ENCODE measurements at regions not wholly inside any gene's neighbourhood (a gene's known extent, or its start where the extent isn't known, plus 50 kb on each side); places are given as distances from the start of the nearest gene placed in this dataset.

- TF ChIP-seq CTCF (IDR thresholded peaks at IDR 0.05; ENCODE audit: control extremely low read depth in 1 of 3, insufficient read depth in 1 of 3, low read depth in 1 of 3, low read length in 3 of 3) = no peak
- no peak for TF ChIP-seq SIRT6 (IDR thresholded peaks at IDR 0.05; ENCODE audit: low read length)
- TF ChIP-seq POU5F1 (IDR thresholded peaks at IDR 0.05; ENCODE audit: low read depth, low read length) = no peak
- no peak for TF ChIP-seq EZH2 (IDR thresholded peaks at IDR 0.05; ENCODE audit: low read depth, low read length, severe bottlenecking)
- no peak for TF ChIP-seq GABPA (IDR thresholded peaks at IDR 0.05; ENCODE audit: borderline replicate concordance, insufficient read depth, low read length)
- TF ChIP-seq CBX5 (IDR thresholded peaks at IDR 0.05; ENCODE audit: low read depth, low read length) = no peak
- TF ChIP-seq JUND (IDR thresholded peaks at IDR 0.05; ENCODE audit: low read length) = no peak
- TF ChIP-seq CEBPB (IDR thresholded peaks at IDR 0.05; ENCODE audit: low read depth, low read length) = no peak
- TF ChIP-seq RBBP5 (IDR thresholded peaks at IDR 0.05; ENCODE audit: borderline replicate concordance, low read depth, low read length) = no peak
- no peak for TF ChIP-seq POLR2AphosphoS5 (IDR thresholded peaks at IDR 0.05; ENCODE audit: low read depth, low read length)
- TF ChIP-seq SAP30 (IDR thresholded peaks at IDR 0.05; ENCODE audit: insufficient read depth, insufficient replicate concordance, low read length) = no peak
- no peak for TF ChIP-seq POLR2A (IDR thresholded peaks at IDR 0.05; ENCODE audit: control extremely low read depth in 1 of 2, low read depth in 2 of 2, low read length in 2 of 2)
- no peak for TF ChIP-seq EGR1 (IDR thresholded peaks at IDR 0.05; ENCODE audit: borderline replicate concordance, low read depth, low read length)
- no peak for TF ChIP-seq RFX5 (IDR thresholded peaks at IDR 0.05; ENCODE audit: borderline replicate concordance, low read depth, low read length)
Measured at GRCh38 chr2:194060269-194060668, 1596.8 kb upstream of the SLC39A10 start.
